Mesenchymal stem cell (in vitro differentiated cells and primary cell): ENCODE measurements at regions not wholly inside any gene's neighbourhood (a gene's known extent, or its start where the extent isn't known, plus 50 kb on each side); places are given as distances from the start of the nearest gene placed in this dataset.

Experiments
- DNase-seq: peaks from one replicate; pipeline ENCODE4 v3.0.0-alpha.2; 2013
- H2AFZ ChIP-seq: one replicate; pipeline ENCODE4 v1.6.1; 2013; ENCODE audit warnings: low read depth, mild to moderate bottlenecking, control low read depth, inconsistent platforms, low read length, moderate library complexity
- H2AK5ac ChIP-seq: 2 replicates; pipeline ENCODE4 v1.6.1; 2013; ENCODE audit warnings: low read length, moderate library complexity, mild to moderate bottlenecking, inconsistent platforms; ENCODE audit not compliant: severe bottlenecking
- H2BK120ac ChIP-seq: one replicate; pipeline ENCODE4 v1.6.1; 2013; ENCODE audit warnings: low read depth, mild to moderate bottlenecking, inconsistent platforms, low read length, moderate library complexity
- H2BK12ac ChIP-seq, 2 experiments: one replicate each; pipeline ENCODE4 v1.6.1; 2013; ENCODE audit warnings: inconsistent platforms in 2 of 2, low read length in 2 of 2, mild to moderate bottlenecking in 2 of 2, moderate library complexity in 2 of 2, control low read depth in 1 of 2
- H2BK15ac ChIP-seq: one replicate; pipeline ENCODE4 v1.6.1; 2013; ENCODE audit warnings: mild to moderate bottlenecking, low read depth, inconsistent platforms; ENCODE audit not compliant: poor library complexity, severe bottlenecking
- H2BK5ac ChIP-seq: 2 replicates; pipeline ENCODE4 v1.6.1; 2013; ENCODE audit warnings: low read depth, mild to moderate bottlenecking, low read length, control low read depth, inconsistent platforms; ENCODE audit not compliant: poor library complexity, severe bottlenecking
- H3K14ac ChIP-seq, 2 experiments: one replicate each; pipeline ENCODE4 v1.6.1; 2013; ENCODE audit warnings: inconsistent platforms in 2 of 2, low read length in 2 of 2, control low read depth in 1 of 2, mild to moderate bottlenecking in 1 of 2, moderate library complexity in 1 of 2
- H3K18ac ChIP-seq, 2 experiments: one replicate each; pipeline ENCODE4 v1.6.1; 2013; ENCODE audit warnings: inconsistent platforms in 2 of 2, low read length in 2 of 2, control low read depth in 1 of 2, low read depth in 1 of 2, mild to moderate bottlenecking in 1 of 2
- H3K23ac ChIP-seq, 2 experiments: one replicate each; pipeline ENCODE4 v1.6.1; 2013; ENCODE audit warnings: inconsistent platforms in 2 of 2, low read length in 2 of 2, mild to moderate bottlenecking in 2 of 2, moderate library complexity in 2 of 2, control low read depth in 1 of 2
- H3K27ac ChIP-seq: 2 replicates; pipeline ENCODE4 v1.5.1; 2013; ENCODE audit warnings: mild to moderate bottlenecking, moderate library complexity, low read length, control low read depth, inconsistent platforms; ENCODE audit not compliant: poor library complexity, severe bottlenecking
- H3K27me3 ChIP-seq, 2 experiments: 2 replicates each; pipeline versions ENCODE4 v1.6.1 to v1.7.0; 2013; ENCODE audit warnings: low read length in 2 of 2, mild to moderate bottlenecking in 2 of 2, moderate library complexity in 2 of 2, control low read depth in 1 of 2, inconsistent platforms in 1 of 2; ENCODE audit not compliant: control insufficient read depth in 1 of 2, insufficient read depth in 1 of 2
- H3K36me3 ChIP-seq, 2 experiments: 2 replicates each; pipeline versions ENCODE4 v1.6.1 to v1.7.0; 2013; ENCODE audit warnings: low read length in 2 of 2, control low read depth in 1 of 2, inconsistent platforms in 1 of 2, low read depth in 1 of 2, mild to moderate bottlenecking in 1 of 2; ENCODE audit not compliant: insufficient read depth in 2 of 2, control insufficient read depth in 1 of 2
- H3K4ac ChIP-seq, 2 experiments: one replicate each; pipeline ENCODE4 v1.6.1; 2013; ENCODE audit warnings: inconsistent platforms in 2 of 2, low read length in 2 of 2, mild to moderate bottlenecking in 2 of 2, moderate library complexity in 2 of 2, control low read depth in 1 of 2, low read depth in 1 of 2
- H3K4me1 ChIP-seq: 2 replicates; pipeline ENCODE4 v1.6.1; 2013; ENCODE audit warnings: low read depth, low read length, control low read depth; ENCODE audit not compliant: control insufficient read depth, insufficient read depth
- H3K4me2 ChIP-seq: 2 replicates; pipeline ENCODE4 v1.6.1; 2013; ENCODE audit warnings: low read length, mild to moderate bottlenecking, inconsistent platforms; ENCODE audit not compliant: poor library complexity, severe bottlenecking
- H3K4me3 ChIP-seq, 2 experiments: 2 replicates each; pipeline versions ENCODE4 v1.5.1 to v1.7.0; 2013; ENCODE audit warnings: low read length in 2 of 2, mild to moderate bottlenecking in 2 of 2, control low read depth in 1 of 2, low read depth in 1 of 2; ENCODE audit not compliant: insufficient read depth in 1 of 2
- H3K79me1 ChIP-seq: replicated peaks from 2 replicates; pipeline ENCODE4 v1.6.1; 2013; ENCODE audit warnings: mild to moderate bottlenecking, control low read depth, low read length, inconsistent platforms; ENCODE audit not compliant: poor library complexity, severe bottlenecking
- H3K9ac ChIP-seq: 2 replicates; pipeline ENCODE4 v1.7.0; 2013; ENCODE audit warnings: mild to moderate bottlenecking, low read length, moderate library complexity
- H3K9me3 ChIP-seq: 2 replicates; pipeline ENCODE4 v1.7.0; 2013; ENCODE audit warnings: mild to moderate bottlenecking, low read length; ENCODE audit not compliant: control insufficient read depth
- H4K8ac ChIP-seq: one replicate; pipeline ENCODE4 v1.6.1; 2013; ENCODE audit warnings: inconsistent platforms, mild to moderate bottlenecking, low read length, moderate library complexity
- H4K91ac ChIP-seq: one replicate; pipeline ENCODE4 v1.6.1; 2013; ENCODE audit warnings: mild to moderate bottlenecking, low read length, inconsistent platforms
- WGBS: methylation state at CpG from one replicate; pipeline ENCODE4 v1.1.7; 2013; ENCODE audit warnings: mixed read lengths; 5-methylcytosine and 5-hydroxymethylcytosine counted together

DNA sequence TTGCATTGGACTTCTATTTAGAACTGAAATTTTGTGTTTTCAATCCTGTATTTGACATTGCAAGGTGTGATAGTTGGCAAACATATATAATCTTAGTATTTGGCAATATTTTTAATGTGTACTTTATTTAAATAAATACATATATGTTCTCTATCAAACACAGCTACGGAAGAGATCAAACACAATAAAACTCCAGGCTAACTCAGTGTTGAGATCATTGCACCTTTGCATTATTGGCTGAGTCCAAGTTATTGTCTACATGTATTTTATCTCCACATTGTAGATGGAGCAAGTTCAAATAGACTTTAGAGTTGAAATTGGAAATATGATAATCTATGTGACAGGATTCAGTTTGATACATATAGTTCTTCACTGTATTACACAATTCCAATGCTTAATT is 176.7 kb downstream of the ST6GAL2 start:
- no peak overlapping the region for H2AFZ ChIP-seq
- no peak overlapping the region for H3K23ac ChIP-seq
- no peak overlapping the region for H3K4ac ChIP-seq
- H3K9ac ChIP-seq, result no peak overlapping the region
- peaks cover 23% of the 10 kb centered on the region for H3K9me3 ChIP-seq
- H3K4me3 ChIP-seq, result no peak overlapping the region
- no peak overlapping the region for H2BK12ac ChIP-seq
- no CpG with 5 or more reads among the region's 1 CpG for WGBS
- no peak overlapping the region for H2AK5ac ChIP-seq
- no peak overlapping the region for H4K91ac ChIP-seq
- no peak overlapping the region for H4K8ac ChIP-seq
- no peaks in the 10 kb centered on the region for H3K79me1 ChIP-seq
- H3K36me3 ChIP-seq, result no peaks in the 10 kb centered on the region
- H3K27me3 ChIP-seq, result no peaks in the 10 kb centered on the region
- no peak for DNase-seq
- H3K18ac ChIP-seq, result no peak overlapping the region
- H3K4me1 ChIP-seq, result no peaks in the 10 kb centered on the region
- no peak overlapping the region for H3K4me2 ChIP-seq
- no peak overlapping the region for H2BK120ac ChIP-seq
- H2BK5ac ChIP-seq, result no peak overlapping the region
- H3K14ac ChIP-seq, result no peak overlapping the region
- H2BK15ac ChIP-seq, result no peak overlapping the region
- H3K27ac ChIP-seq, result no peak overlapping the region

DNA sequence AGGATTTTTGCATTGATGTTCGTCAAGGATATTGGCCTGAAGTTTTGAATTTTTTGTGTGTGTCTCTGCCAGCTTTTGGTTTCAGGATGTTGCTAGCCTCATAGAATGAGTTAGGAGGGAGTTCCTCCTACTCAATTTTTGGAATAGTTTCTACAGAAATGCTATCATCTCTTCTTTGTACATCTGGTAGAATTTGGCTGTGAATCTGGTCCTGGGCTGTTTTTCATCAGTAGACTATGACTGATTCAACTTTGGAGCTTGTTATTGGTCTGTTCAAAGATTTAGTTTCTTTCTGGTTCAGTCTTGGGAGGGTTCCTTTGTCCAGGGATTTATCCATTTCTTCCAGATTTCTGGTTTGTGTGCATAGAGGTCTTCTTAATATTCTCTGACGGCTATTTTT is 166.7 kb downstream of the ST6GAL2 start:
- no peak for DNase-seq
- no peak overlapping the region for H3K9ac ChIP-seq
- H2AFZ ChIP-seq, result no peak overlapping the region
- no peak overlapping the region for H3K4me3 ChIP-seq
- H4K8ac ChIP-seq, result no peak overlapping the region
- no peak overlapping the region for H2BK12ac ChIP-seq
- no peak overlapping the region for H3K4me2 ChIP-seq
- no peaks in the 10 kb centered on the region for H3K79me1 ChIP-seq
- H3K4me1 ChIP-seq, result no peaks in the 10 kb centered on the region
- H3K4ac ChIP-seq, result no peak overlapping the region
- no peaks in the 10 kb centered on the region for H3K27me3 ChIP-seq
- no peak overlapping the region for H3K14ac ChIP-seq
- no peak overlapping the region for H4K91ac ChIP-seq
- peaks cover 15% of the 10 kb centered on the region for H3K9me3 ChIP-seq
- H2AK5ac ChIP-seq, result no peak overlapping the region
- no peaks in the 10 kb centered on the region for H3K36me3 ChIP-seq
- H2BK5ac ChIP-seq, result no peak overlapping the region
- H2BK15ac ChIP-seq, result no peak overlapping the region
- no peak overlapping the region for H2BK120ac ChIP-seq
- H3K18ac ChIP-seq, result no peak overlapping the region
- H3K27ac ChIP-seq, result no peak overlapping the region
- WGBS, result 100% methylated on average over 1 of the region's 2 CpGs
- no peak overlapping the region for H3K23ac ChIP-seq

DNA sequence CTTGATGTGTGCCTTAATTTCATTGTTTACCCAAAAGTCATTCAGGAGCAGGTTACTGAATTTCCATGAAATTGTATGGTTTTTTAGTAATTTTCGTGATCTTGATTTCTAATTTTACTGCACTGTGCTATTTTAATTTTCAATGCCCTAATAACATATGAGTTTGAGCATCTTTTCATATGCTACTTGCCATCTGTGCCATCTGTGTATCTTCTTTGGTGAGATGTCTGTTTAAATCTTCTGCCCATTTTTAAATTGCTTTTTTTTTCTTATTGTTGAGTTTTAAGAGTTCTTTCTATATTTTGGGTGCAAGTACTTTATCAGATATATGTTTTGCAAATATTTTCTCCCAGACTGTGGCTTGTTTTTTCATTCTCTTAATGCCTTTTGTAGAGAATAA is 165.9 kb downstream of the ST6GAL2 start:
- Histone ChIP-seq H3K23ac (no peak overlapping the region), H2BK15ac (no peak overlapping the region), H3K4me2 (no peak overlapping the region), H4K8ac (no peak overlapping the region), H3K18ac (no peak overlapping the region), H3K79me1 (no peaks in the 10 kb centered on the region), H3K4ac (no peak overlapping the region), H3K4me1 (no peaks in the 10 kb centered on the region), H4K91ac (no peak overlapping the region), H2BK120ac (no peak overlapping the region), H2AFZ (no peak overlapping the region), H3K27ac (no peak overlapping the region), H3K9me3 (peaks cover 13% of the 10 kb centered on the region), H3K27me3 (no peaks in the 10 kb centered on the region), H3K4me3 (no peak overlapping the region), H3K36me3 (no peaks in the 10 kb centered on the region), H3K9ac (no peak overlapping the region), H2AK5ac (no peak overlapping the region), H3K14ac (no peak overlapping the region), H2BK12ac (no peak overlapping the region), H2BK5ac (no peak overlapping the region)
- DNase-seq, result no peak
- WGBS, result no CpG with 5 or more reads among the region's 1 CpG

DNA sequence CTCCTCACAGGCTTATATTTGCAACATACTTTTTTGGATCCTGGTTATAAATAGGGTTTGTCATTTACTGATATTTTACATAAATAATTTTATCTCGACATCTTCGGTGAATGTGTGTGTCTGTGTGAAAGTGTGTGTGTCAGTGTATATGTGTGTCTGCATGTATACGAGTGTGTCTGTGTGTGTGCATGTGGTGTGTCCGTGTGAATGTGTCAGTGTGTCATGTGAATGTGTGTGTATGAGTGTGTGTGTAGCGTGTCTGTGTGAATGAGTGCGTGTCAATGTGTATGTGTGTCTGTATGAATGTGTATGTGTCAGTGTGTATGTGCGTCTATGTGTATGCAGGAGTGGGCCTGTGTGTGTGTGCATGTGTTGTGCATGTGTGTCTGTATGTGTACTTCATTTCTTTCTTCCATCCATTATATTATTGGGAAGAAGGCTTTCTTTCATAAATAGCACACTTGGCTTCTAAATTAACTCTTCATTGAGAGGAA is 161.6 kb downstream of the ST6GAL2 start:
- Histone ChIP-seq H2AK5ac (no peak overlapping the region), H2BK15ac (no peak overlapping the region), H3K14ac (no peak overlapping the region), H3K79me1 (no peaks in the 10 kb centered on the region), H3K4me2 (no peak overlapping the region), H3K9me3 (no peaks in the 10 kb centered on the region), H3K27me3 (no peaks in the 10 kb centered on the region), H4K91ac (no peak overlapping the region), H3K4ac (no peak overlapping the region), H3K23ac (no peak overlapping the region), H3K4me3 (no peak overlapping the region), H3K36me3 (no peaks in the 10 kb centered on the region), H3K4me1 (no peaks in the 10 kb centered on the region), H2BK5ac (no peak overlapping the region), H4K8ac (no peak overlapping the region), H2AFZ (no peak overlapping the region), H2BK120ac (no peak overlapping the region), H3K18ac (no peak overlapping the region), H2BK12ac (no peak overlapping the region), H3K9ac (no peak overlapping the region), H3K27ac (no peak overlapping the region)
- DNase-seq, result no peak
- WGBS, result 89% methylated on average over 6 of the region's 7 CpGs
